Lower leg skin (tissue), 4 donors: ENCODE measurements at regions not wholly inside any gene's neighbourhood (a gene's known extent, or its start where the extent isn't known, plus 50 kb on each side); places are given as distances from the start of the nearest gene placed in this dataset.

Experiments used
- DNase-seq, 2 donors: peaks; one replicate each; pipeline ENCODE4 v3.0.0-alpha.2; 2019; ENCODE audit warnings: low spot score in 2 of 2
- H3K4me3 ChIP-seq: fragments of 200-600 bp; sonication (generic); 2 replicates; pipeline ENCODE4 v1.5.1; 2017; ENCODE audit warnings: mild to moderate bottlenecking, low read depth; ENCODE audit not compliant: poor library complexity, severe bottlenecking
- CTCF ChIP-seq, 3 donors: fragments of 450-650 bp; IDR thresholded peaks; one replicate each; pipeline ENCODE4 v1.5.1; 2016; ENCODE audit warnings: antibody characterized with exemption in 3 of 3, mild to moderate bottlenecking in 3 of 3, moderate library complexity in 2 of 3
- POLR2A ChIP-seq, 2 donors: fragments of 450-650 bp; IDR thresholded peaks; one replicate each; pipeline ENCODE4 v1.6.1; 2016 to 2017; ENCODE audit warnings: antibody characterized with exemption in 2 of 2, mild to moderate bottlenecking in 1 of 2, moderate library complexity in 1 of 2
- WGBS, 2 donors: methylation state at CpG; one replicate each; pipeline ENCODE4 v1.1.5; 2018; 5-methylcytosine and 5-hydroxymethylcytosine counted together
- intact Hi-C: fragments of 100-400 bp; cut with DNase I; formaldehyde crosslinking; loops from one replicate; pipeline ENCODE4 v1.15.0; 2023; ENCODE audit warnings: low total_unique reads

GRCh38 chr14:96730386-96730785 lies 66.8 kb upstream of the VRK1 start:
- no peak overlapping the region for H3K4me3 ChIP-seq
- intact Hi-C loops: no loop called here
- DNase-seq: no peak
- WGBS, 2 donors: 91 to 94% methylated on average over 7 of the region's 7 CpGs
- no peak for TF ChIP-seq CTCF (IDR thresholded peaks at IDR 0.05)
- TF ChIP-seq POLR2A (IDR thresholded peaks at IDR 0.05): no peak

- intact Hi-C loops: no loop called here
- WGBS, 2 donors: 76 to 78% methylated on average over 7 of the region's 7 CpGs
- TF ChIP-seq CTCF (IDR thresholded peaks at IDR 0.05) (no peak), POLR2A (IDR thresholded peaks at IDR 0.05) (no peak)
- no peak for DNase-seq
- H3K4me3 ChIP-seq: no peak overlapping the region
Measured at GRCh38 chr14:96734076-96734622, 63.0 kb upstream of the VRK1 start.

GRCh38 chr14:96735526-96735925 lies 61.7 kb upstream of the VRK1 start:
- no peak overlapping the region for H3K4me3 ChIP-seq
- 50 to 56% methylated on average over 5 of the region's 5 CpGs for WGBS, 2 donors
- no peak for TF ChIP-seq POLR2A (IDR thresholded peaks at IDR 0.05)
- no peak for TF ChIP-seq CTCF (IDR thresholded peaks at IDR 0.05)
- no peak for DNase-seq
- intact Hi-C loops: loop anchor here (5.0 kb wide), 1 partner anchor 168 kb away; no protein-coding TSS in a partner anchor

GRCh38 chr14:96736439-96736838 lies 60.7 kb upstream of the VRK1 start:
- intact Hi-C loops: loop anchor here (5.0 kb wide), 1 partner anchor 169 kb away; no protein-coding TSS in a partner anchor
- WGBS, 2 donors: 45 to 48% methylated on average over 12 of the region's 12 CpGs
- no peak for TF ChIP-seq POLR2A (IDR thresholded peaks at IDR 0.05)
- TF ChIP-seq CTCF (IDR thresholded peaks at IDR 0.05): no peak
- DNase-seq: no peak
- H3K4me3 ChIP-seq: no peak overlapping the region

- 43 to 54% methylated on average over 7 of the region's 7 CpGs for WGBS, 2 donors
- intact Hi-C loops: loop anchor here (5.0 kb wide), 1 partner anchor 171 kb away; no protein-coding TSS in a partner anchor
- no peak for TF ChIP-seq POLR2A (IDR thresholded peaks at IDR 0.05)
- no peak for TF ChIP-seq CTCF (IDR thresholded peaks at IDR 0.05)
- DNase-seq: no peak
- H3K4me3 ChIP-seq: no peak overlapping the region
Measured at GRCh38 chr14:96737881-96738280, 59.3 kb upstream of the VRK1 start.
